NB4 (cell line): ENCODE measurements at regions not wholly inside any gene's neighbourhood (a gene's known extent, or its start where the extent isn't known, plus 50 kb on each side); places are given as distances from the start of the nearest gene placed in this dataset.

Experiments used
- CTCF ChIP-seq: IDR thresholded peaks from one replicate; pipeline ENCODE4 v1.5.1; 2012; ENCODE audit warnings: low read depth, low read length
- POLR2A ChIP-seq: IDR thresholded peaks from 2 replicates; pipeline ENCODE4 v1.6.1; 2011; ENCODE audit warnings: mild to moderate bottlenecking; ENCODE audit not compliant: insufficient read length; ENCODE audit errors: extremely low read depth

GRCh38 chr12:20274008-20274407, 94.3 kb upstream of the PDE3A start:
- TF ChIP-seq CTCF = no peak
- no peak for TF ChIP-seq POLR2A
